ENCODE measurements at regions not wholly inside any gene's neighbourhood (a gene's known extent, or its start where the extent isn't known, plus 50 kb on each side); places are given as distances from the start of the nearest gene placed in this dataset.

DNA sequence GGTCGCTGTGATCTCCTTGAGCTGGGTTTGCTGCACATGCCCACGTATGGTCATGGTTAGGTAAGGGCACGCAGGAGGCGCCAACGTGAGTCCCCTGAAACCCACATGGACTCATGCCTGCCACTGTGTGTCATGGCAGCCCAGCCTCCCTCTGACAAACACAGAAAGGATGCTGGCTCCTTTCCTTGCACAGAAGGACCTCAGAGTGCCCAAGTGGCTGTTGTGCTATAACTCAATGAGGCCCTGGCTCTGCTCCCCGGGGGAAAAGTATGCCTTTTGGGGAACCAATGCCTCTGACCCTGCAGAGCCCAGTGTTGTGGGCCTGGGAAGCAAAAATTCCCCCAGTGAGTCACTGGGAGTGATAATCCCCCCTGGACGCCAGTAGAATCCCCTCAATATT, 233.9 kb downstream of the VAPA start:
- TF ChIP-seq POLR2AphosphoS5 (IDR thresholded peaks at IDR 0.05; ENCODE audit: low read depth, low read length) = no peak
- TF ChIP-seq, protein P1, sequence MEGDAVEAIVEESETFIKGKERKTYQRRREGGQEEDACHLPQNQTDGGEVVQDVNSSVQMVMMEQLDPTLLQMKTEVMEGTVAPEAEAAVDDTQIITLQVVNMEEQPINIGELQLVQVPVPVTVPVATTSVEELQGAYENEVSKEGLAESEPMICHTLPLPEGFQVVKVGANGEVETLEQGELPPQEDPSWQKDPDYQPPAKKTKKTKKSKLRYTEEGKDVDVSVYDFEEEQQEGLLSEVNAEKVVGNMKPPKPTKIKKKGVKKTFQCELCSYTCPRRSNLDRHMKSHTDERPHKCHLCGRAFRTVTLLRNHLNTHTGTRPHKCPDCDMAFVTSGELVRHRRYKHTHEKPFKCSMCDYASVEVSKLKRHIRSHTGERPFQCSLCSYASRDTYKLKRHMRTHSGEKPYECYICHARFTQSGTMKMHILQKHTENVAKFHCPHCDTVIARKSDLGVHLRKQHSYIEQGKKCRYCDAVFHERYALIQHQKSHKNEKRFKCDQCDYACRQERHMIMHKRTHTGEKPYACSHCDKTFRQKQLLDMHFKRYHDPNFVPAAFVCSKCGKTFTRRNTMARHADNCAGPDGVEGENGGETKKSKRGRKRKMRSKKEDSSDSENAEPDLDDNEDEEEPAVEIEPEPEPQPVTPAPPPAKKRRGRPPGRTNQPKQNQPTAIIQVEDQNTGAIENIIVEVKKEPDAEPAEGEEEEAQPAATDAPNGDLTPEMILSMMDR (IDR thresholded peaks at IDR 0.05) = no peak
- TF ChIP-seq, protein P2, sequence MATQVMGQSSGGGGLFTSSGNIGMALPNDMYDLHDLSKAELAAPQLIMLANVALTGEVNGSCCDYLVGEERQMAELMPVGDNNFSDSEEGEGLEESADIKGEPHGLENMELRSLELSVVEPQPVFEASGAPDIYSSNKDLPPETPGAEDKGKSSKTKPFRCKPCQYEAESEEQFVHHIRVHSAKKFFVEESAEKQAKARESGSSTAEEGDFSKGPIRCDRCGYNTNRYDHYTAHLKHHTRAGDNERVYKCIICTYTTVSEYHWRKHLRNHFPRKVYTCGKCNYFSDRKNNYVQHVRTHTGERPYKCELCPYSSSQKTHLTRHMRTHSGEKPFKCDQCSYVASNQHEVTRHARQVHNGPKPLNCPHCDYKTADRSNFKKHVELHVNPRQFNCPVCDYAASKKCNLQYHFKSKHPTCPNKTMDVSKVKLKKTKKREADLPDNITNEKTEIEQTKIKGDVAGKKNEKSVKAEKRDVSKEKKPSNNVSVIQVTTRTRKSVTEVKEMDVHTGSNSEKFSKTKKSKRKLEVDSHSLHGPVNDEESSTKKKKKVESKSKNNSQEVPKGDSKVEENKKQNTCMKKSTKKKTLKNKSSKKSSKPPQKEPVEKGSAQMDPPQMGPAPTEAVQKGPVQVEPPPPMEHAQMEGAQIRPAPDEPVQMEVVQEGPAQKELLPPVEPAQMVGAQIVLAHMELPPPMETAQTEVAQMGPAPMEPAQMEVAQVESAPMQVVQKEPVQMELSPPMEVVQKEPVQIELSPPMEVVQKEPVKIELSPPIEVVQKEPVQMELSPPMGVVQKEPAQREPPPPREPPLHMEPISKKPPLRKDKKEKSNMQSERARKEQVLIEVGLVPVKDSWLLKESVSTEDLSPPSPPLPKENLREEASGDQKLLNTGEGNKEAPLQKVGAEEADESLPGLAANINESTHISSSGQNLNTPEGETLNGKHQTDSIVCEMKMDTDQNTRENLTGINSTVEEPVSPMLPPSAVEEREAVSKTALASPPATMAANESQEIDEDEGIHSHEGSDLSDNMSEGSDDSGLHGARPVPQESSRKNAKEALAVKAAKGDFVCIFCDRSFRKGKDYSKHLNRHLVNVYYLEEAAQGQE (IDR thresholded peaks at IDR 0.05; ENCODE audit: insufficient read depth in 1 of 2, low read depth in 2 of 2, low read length in 1 of 2) = no peak

Data from Panc1 (cell line).